T-helper 1 cell (primary cell): ENCODE measurements at regions not wholly inside any gene's neighbourhood (a gene's known extent, or its start where the extent isn't known, plus 50 kb on each side); places are given as distances from the start of the nearest gene placed in this dataset.
"Not testable (repeated sequence)": the region's sequence is repeated elsewhere in the genome, so short reads cannot be mapped to it uniquely, and the experiment has no call there.

Experiments
- DNase-seq, 5 donors: peaks; one replicate each; pipeline ENCODE4 v3.0.0-alpha.2; 2012 to 2020

DNA sequence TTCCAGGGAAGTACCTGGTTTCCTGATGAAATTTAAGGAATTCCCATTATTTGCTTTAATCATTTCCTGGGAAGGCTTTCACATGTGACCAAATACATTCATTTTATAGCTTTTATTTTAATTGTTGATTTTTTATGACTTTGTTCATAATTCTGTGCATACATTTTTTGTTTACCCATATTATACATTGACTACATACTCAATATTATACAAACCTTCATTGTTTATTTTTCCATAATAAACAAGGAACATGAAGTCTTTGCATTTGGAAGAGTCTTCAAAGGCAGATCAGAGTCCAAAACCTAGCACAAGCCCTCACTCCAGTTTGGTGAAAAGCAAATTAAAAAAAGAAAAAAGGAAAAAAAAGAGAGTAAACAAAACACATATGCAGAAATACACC is 218.3 kb upstream of the NRIP1 start:
- DNase-seq = no peak

DNA sequence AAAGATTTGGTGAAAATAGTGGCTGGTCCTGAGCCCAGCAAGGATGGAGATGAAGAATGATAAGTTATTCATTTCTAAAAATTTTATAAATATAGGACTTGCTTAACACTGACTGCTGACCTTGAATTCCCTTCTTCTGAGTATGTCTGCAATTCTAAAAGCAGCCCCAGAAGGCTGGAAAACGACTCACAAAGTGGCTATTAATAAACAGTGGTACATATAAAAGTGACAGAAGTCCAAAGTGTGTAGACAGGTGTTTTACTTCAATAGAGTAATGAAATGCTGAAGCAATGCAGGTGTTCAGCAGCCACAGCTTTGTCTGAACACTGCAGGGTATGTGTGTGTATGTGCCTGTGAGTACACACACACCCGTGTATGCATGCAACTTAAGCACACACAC is 219.0 kb upstream of the NRIP1 start:
- DNase-seq = no peak

DNA sequence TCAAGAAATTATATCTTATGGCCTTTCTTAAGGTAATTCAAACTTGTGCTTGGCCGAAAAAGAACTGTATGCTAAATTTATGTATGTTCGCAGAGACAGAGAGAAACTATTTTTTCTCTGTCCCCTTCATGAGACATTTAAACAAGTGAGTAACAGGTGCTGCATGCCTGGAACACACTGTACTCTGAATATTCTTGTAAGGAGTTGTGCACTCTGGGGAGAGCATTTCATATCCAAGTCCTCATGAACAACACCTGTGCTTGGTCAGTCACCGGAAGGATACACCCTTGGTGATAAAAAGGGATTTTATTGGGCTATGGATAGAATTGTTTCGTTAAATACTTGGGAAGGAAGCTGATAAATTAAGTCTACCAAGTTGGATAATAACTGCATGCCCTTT is 220.8 kb upstream of the NRIP1 start:
- DNase-seq = no peak

DNA sequence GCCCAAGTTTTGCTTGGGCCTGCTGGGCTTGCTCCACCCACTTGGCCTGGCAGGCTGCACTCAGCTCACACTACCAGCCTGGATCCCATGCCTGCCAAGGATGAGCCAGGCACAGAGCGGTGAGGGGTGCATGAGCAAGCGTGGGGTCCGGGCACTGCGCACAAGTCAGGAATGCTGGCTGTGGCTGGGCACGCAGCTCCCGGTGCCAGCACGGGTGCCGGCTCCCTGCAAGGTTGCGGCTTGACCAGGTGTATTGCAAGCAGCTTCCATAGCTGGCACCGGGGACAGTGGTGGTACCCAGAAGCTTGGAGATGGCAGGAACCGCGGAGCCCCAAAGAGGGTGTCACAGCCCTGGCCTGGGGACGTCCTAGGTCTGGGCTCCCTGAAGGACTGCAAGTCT is 224.4 kb upstream of the NRIP1 start:
- DNase-seq = no peak

- no peak for DNase-seq
Measured at GRCh38 chr21:15289896-15290841, 225.4 kb upstream of the NRIP1 start.

DNA sequence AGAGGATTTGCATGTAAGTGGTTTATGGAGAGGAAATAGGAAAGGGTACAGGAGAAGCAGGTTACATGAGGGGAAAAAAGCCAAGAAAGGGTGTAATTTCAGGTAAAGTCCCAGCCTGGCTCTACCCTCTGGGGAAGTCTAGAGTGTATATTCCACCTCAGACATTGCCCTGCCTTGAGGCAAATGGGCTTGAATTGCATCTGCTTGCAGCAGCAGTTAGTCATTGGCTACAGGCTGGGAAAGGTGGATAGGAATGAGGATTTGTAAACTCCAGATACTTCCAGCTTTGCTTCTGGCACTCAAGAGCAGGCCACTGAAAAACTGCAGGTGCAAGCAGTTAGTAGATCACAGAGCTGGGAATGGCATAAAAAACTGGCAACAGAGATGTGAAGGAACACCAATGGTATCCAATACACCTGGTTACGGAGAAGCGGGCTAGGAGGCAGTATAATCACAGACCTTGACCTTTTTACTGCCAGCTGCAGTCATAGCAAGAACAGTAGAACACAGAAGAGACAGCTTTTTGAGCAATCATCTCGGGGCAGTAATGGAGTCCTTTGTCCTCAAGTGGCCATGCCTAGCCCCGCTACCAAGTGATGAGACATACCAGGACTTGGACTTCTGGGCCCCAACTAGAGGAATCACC is 226.9 kb upstream of the NRIP1 start:
- DNase-seq = no peak

GRCh38 chr21:15293240-15293639 is 228.4 kb upstream of the NRIP1 start:
- no peak for DNase-seq

GRCh38 chr21:15295875-15296274 is 231.1 kb upstream of the NRIP1 start:
- DNase-seq = no peak

DNA sequence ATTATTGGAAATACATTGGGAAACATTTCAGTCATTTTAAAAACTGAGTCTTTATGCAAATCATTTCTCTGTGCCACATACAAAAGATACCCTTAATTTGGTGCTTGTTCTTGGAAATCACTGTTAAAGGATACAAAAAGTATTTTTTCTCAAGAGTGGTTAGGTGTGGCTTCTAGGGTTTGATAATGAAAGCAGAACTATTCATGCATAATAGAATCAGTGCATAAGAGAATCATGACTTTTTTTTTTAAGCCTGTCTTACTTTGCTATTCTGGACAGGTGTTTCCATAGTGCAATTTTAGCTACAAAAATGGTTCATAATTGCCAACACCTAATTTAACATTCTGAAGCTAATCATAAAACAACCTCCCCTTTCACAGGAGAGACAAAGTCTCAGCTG is 233.0 kb upstream of the NRIP1 start:
- DNase-seq = no peak

DNA sequence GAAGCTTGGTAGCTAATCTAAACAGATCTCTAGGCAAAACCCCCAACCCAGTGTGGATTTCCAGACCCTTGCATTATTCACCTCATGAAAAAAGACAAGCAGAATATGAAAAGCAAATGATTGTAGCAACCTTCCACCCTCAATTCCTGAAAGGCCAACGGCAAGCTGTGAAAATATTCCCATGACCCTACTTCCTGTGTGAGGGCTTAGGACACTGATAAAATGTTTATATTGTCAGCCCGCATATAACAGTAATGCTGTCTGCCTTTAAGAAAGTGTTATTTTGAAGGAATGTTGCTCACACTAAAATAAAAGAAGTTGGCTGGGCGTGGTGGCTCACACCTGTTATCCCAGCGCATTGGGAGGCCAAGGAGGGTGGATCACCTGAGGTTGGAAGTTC is 233.5 kb upstream of the NRIP1 start:
- DNase-seq = no peak

GRCh38 chr21:15298755-15299154 is 234.0 kb upstream of the NRIP1 start:
- DNase-seq = not testable (repeated sequence)

GRCh38 chr21:15300131-15300530 is 235.3 kb upstream of the NRIP1 start:
- no peak for DNase-seq

DNA sequence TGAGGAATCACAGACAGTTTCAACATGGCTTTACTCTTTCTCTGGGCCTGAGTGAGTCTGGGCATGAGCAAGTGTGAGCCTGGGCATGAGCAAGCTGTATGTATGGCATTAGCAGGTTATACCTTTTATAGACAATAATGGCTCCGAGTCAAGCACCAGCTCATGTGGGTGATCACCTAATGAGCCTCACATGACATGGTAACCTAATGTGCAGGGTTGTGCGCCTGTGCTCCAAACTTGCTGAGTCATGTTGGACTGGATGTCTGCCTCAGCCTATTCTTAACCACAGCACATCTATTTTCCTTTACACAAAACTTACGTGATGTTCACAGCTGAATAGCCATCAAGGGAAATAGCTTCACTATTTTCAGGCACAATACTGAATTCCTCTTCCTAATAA is 236.2 kb upstream of the NRIP1 start:
- DNase-seq = no peak

- DNase-seq = no peak
Measured at GRCh38 chr21:15301736-15302135, 236.9 kb upstream of the NRIP1 start.

- DNase-seq = no peak
Measured at GRCh38 chr21:15306271-15306670, 241.5 kb upstream of the NRIP1 start.

- DNase-seq = no peak
Measured at GRCh38 chr21:15308333-15308732, 243.5 kb upstream of the NRIP1 start.

DNA sequence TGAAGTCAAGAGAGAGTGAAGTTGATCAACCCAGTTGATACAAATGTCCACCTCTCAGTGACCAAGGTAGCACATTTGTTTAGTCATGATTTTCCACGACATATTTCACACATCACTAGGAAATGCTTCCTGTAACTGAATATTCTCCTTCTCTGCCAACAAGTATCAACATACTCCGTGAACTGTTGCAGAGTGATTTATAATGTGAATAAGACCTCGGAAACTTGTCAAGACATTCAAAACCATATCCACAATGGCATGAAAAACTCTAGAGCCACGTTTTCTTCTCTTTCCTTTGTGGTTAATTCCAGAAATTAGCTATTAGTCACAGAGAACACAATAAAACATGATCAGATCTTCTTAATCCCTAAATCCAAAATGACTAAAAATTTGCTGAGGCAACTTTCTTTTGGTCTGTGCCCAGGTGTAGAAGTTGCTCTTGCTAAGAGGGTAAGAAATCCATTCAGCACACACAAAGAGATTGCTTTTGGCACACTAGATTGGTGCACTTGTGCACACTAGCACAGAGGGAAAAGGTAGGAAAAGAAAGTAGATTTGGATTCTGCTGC is 244.3 kb upstream of the NRIP1 start:
- DNase-seq = no peak

DNA sequence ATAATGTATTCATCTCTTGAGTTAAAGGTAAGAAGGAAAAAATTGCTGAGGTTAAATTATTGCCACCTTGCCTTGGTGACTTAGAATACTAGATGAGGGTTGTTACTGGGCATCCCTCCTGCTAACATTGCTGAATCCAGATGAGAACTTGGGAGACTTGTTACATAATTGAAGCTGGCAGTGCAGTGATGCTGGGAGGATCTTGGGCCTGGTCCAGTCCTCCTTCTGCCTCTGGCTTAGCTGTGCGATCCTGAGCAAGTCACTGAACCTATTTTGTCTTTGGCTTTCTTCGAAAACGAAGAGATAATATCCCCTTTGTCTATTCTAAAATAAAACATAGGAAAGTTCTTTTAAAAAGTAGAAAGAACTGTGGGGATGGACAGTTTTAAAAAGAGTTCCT is 244.9 kb upstream of the NRIP1 start:
- no peak for DNase-seq

DNA sequence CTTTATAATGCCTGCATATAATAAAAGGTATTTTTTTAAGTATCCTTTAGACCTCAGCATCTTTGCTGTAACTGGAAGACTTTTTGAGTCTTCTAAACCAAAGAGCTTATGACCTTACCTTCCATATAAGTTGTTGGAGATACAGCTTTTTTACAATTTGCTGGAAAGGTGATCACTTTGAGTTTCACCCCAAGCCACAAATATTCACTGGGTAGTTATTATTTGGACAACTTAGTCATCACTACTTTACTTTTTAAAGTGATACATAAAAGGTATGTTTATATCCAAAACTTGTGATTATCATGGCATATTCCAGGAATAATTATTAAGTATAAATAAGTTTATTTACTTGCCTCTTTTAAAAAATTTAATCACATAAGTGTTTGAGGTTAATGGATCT is 246.7 kb upstream of the NRIP1 start:
- no peak for DNase-seq

- DNase-seq = not testable (repeated sequence)
Measured at GRCh38 chr21:15317034-15317433, 252.2 kb upstream of the NRIP1 start.

DNA sequence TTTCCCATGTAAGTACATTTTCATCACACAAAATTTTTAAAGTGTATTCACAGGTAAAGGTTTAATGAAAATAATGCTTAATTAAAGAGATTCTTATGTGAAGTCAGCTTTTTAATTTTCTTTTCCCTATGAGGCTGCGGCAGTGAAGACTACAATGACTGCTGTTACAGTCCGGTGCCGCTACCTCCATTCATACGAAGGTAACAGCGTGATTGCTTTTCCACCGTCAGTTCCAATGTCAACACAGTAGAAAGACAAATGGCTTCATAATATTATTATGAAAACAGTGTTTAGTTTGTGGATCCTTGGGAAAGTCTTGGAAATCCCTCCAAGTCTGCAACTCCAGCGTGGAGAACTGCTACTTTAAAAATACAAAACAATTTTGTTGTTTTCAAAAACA is 254.9 kb upstream of the NRIP1 start:
- DNase-seq = no peak

GRCh38 chr21:15324542-15324941 is 259.7 kb upstream of the NRIP1 start:
- no peak for DNase-seq

DNA sequence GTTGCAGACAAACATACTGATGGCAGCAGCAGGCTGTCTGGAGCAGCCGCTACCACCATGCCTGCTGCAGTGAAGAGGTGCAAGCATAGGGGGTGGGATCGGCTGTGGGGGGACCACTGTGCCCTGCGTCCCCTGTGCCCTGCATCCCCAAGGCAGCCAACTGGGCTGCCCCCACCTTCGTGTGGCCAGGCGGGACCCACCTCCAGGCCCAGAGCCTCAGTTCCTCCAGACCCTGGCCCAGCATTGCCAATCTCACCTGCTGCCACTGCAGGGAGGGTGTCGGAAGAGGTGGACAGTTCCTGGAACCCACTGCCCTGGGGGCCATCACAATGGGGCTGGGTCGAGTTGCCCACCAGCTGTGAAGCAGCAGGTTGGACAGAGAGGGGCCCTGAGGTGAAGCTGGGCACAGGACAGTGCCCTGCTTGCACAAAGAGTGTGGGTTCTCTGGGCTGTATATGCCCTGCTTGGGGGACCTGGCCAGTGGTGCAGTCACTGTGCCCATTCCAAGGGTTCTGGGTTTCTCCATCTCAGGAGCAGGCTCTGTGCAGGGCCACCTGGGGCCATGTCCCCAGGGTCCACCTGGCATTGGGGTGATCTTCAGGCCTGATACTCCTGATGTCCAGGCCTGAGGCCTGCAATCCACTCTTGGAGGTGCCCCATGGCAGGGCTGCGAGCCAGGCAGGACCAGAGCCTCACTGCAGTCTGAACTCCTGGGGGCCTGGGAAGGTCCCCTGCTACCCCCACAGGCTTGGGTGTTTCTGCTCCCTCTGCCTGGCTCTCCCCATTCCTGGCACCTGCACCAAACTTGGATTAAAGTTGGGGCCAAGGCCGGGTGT is 261.4 kb upstream of the NRIP1 start:
- DNase-seq = no peak
